ENCODE measurements at regions not wholly inside any gene's neighbourhood (a gene's known extent, or its start where the extent isn't known, plus 50 kb on each side); places are given as distances from the start of the nearest gene placed in this dataset.

GRCh38 chr12:30473274-30473673, 222.4 kb downstream of the IPO8 start:
- no peaks in the 10 kb centered on the region for H3K4me1 Mint-ChIP-seq
- H3K9me3 Mint-ChIP-seq: peaks cover 49% of the 10 kb centered on the region
- no peak for TF ChIP-seq CTCF (IDR thresholded peaks at IDR 0.05; ENCODE audit: unreplicated experiment)
- DNase-seq (ENCODE audit: low spot score in 2 of 2, unreplicated experiment in 2 of 2): no peak
- H3K27ac Mint-ChIP-seq: no peak overlapping the region
- H3K36me3 Mint-ChIP-seq: peaks cover 2% of the 10 kb centered on the region
- no peak overlapping the region for H3K4me3 Mint-ChIP-seq
- H3K27me3 Mint-ChIP-seq (ENCODE audit: low read depth): no peaks in the 10 kb centered on the region

GRCh38 chr12:30466093-30466585, 229.5 kb downstream of the IPO8 start:
- peaks cover 2% of the 10 kb centered on the region for H3K36me3 Mint-ChIP-seq
- H3K4me1 Mint-ChIP-seq: no peaks in the 10 kb centered on the region
- H3K27ac Mint-ChIP-seq: no peak overlapping the region
- DNase-seq (ENCODE audit: low spot score in 2 of 2, unreplicated experiment in 2 of 2): no peak
- no peak overlapping the region for H3K4me3 Mint-ChIP-seq
- H3K27me3 Mint-ChIP-seq (ENCODE audit: low read depth): peaks cover 2% of the 10 kb centered on the region
- peaks cover 22% of the 10 kb centered on the region for H3K9me3 Mint-ChIP-seq
- TF ChIP-seq CTCF (IDR thresholded peaks at IDR 0.05; ENCODE audit: unreplicated experiment): no peak

GRCh38 chr12:30463636-30464035, 232.0 kb downstream of the IPO8 start:
- H3K27ac Mint-ChIP-seq: no peak overlapping the region
- H3K27me3 Mint-ChIP-seq (ENCODE audit: low read depth): peaks cover 2% of the 10 kb centered on the region
- no peak overlapping the region for H3K4me3 Mint-ChIP-seq
- peaks cover 2% of the 10 kb centered on the region for H3K9me3 Mint-ChIP-seq
- no peak for TF ChIP-seq CTCF (IDR thresholded peaks at IDR 0.05; ENCODE audit: unreplicated experiment)
- no peak for DNase-seq (ENCODE audit: low spot score in 2 of 2, unreplicated experiment in 2 of 2)
- no peaks in the 10 kb centered on the region for H3K36me3 Mint-ChIP-seq
- H3K4me1 Mint-ChIP-seq: no peaks in the 10 kb centered on the region

GRCh38 chr12:30462249-30462648, 233.4 kb downstream of the IPO8 start:
- Mint-ChIP-seq H3K36me3 (no peaks in the 10 kb centered on the region), H3K27ac (no peak overlapping the region), H3K4me3 (no peak overlapping the region), H3K9me3 (peaks cover 5% of the 10 kb centered on the region), H3K4me1 (no peaks in the 10 kb centered on the region), H3K27me3 (ENCODE audit: low read depth) (peaks cover 2% of the 10 kb centered on the region)
- DNase-seq (ENCODE audit: low spot score in 2 of 2, unreplicated experiment in 2 of 2): no peak
- no peak for TF ChIP-seq CTCF (IDR thresholded peaks at IDR 0.05; ENCODE audit: unreplicated experiment)

GRCh38 chr12:30461026-30461615, 234.5 kb downstream of the IPO8 start:
- no peaks in the 10 kb centered on the region for H3K36me3 Mint-ChIP-seq
- no peak for TF ChIP-seq CTCF (IDR thresholded peaks at IDR 0.05; ENCODE audit: unreplicated experiment)
- no peak overlapping the region for H3K27ac Mint-ChIP-seq

GRCh38 chr12:30458453-30458852, 237.2 kb downstream of the IPO8 start:
- Mint-ChIP-seq H3K9me3 (peaks cover 5% of the 10 kb centered on the region), H3K4me1 (no peaks in the 10 kb centered on the region), H3K36me3 (no peaks in the 10 kb centered on the region), H3K4me3 (no peak overlapping the region), H3K27me3 (ENCODE audit: low read depth) (peaks cover 3% of the 10 kb centered on the region), H3K27ac (no peak overlapping the region)
- no peak for TF ChIP-seq CTCF (IDR thresholded peaks at IDR 0.05; ENCODE audit: unreplicated experiment)
- no peak for DNase-seq (ENCODE audit: low spot score in 2 of 2, unreplicated experiment in 2 of 2)

More at GRCh38 chr12:30461026-30461615, 234.5 kb downstream of the IPO8 start:
- H3K9me3 Mint-ChIP-seq: peaks cover 5% of the 10 kb centered on the region
- H3K4me3 Mint-ChIP-seq: no peak overlapping the region
- H3K4me1 Mint-ChIP-seq: no peaks in the 10 kb centered on the region
- no peak for DNase-seq (ENCODE audit: low spot score in 2 of 2, unreplicated experiment in 2 of 2)
- H3K27me3 Mint-ChIP-seq (ENCODE audit: low read depth): no peaks in the 10 kb centered on the region

Data from mesothelial cell of epicardium (in vitro differentiated cells).